Neural crest cell (in vitro differentiated cells): ENCODE measurements at regions not wholly inside any gene's neighbourhood (a gene's known extent, or its start where the extent isn't known, plus 50 kb on each side); places are given as distances from the start of the nearest gene placed in this dataset.

Source experiments
- DNase-seq: peaks from one replicate; pipeline ENCODE4 v3.0.0; 2021; ENCODE audit warnings: low read depth, mixed read lengths, low spot score
- H3K27ac Mint-ChIP-seq: one replicate; pipeline ENCODE4 v1.8.0; 2021; ENCODE audit warnings: mild to moderate bottlenecking, mixed read lengths; ENCODE audit not compliant: unreplicated experiment
- H3K27me3 Mint-ChIP-seq: 2 replicates; pipeline ENCODE4 v1.8.0; 2021; ENCODE audit warnings: low read depth, mild to moderate bottlenecking, mixed read lengths
- H3K36me3 Mint-ChIP-seq: 2 replicates; pipeline ENCODE4 v1.8.0; 2021; ENCODE audit warnings: low read depth, mild to moderate bottlenecking, mixed read lengths
- H3K4me1 Mint-ChIP-seq: 2 replicates; pipeline ENCODE4 v1.8.0; 2021; ENCODE audit warnings: mixed read lengths
- H3K4me3 Mint-ChIP-seq: one replicate; pipeline ENCODE4 v1.8.0; 2021; ENCODE audit warnings: mild to moderate bottlenecking, mixed read lengths
- H3K9me3 Mint-ChIP-seq: 2 replicates; pipeline ENCODE4 v1.8.0; 2021; ENCODE audit warnings: mixed read lengths
- CTCF ChIP-seq: fragments of 200-600 bp; sonication (generic); conservative IDR thresholded peaks from 2 replicates; pipeline ENCODE4 v1.5.0; 2021; ENCODE audit warnings: antibody characterized with exemption, mild to moderate bottlenecking

- Mint-ChIP-seq H3K4me1 (no peaks in the 10 kb centered on the region), H3K4me3 (no peak overlapping the region), H3K27ac (no peak overlapping the region), H3K9me3 (no peaks in the 10 kb centered on the region), H3K27me3 (no peaks in the 10 kb centered on the region), H3K36me3 (no peaks in the 10 kb centered on the region)
- no peak for DNase-seq
- TF ChIP-seq CTCF: no peak
These were observed 307.6 kb upstream of the NBEA start for GRCh38 chr13:34634448-34634847.

GRCh38 chr13:34637138-34637537, 304.9 kb upstream of the NBEA start:
- TF ChIP-seq CTCF: no peak
- no peaks in the 10 kb centered on the region for H3K4me1 Mint-ChIP-seq
- DNase-seq: no peak
- H3K36me3 Mint-ChIP-seq: no peaks in the 10 kb centered on the region
- no peaks in the 10 kb centered on the region for H3K27me3 Mint-ChIP-seq
- H3K4me3 Mint-ChIP-seq: no peak overlapping the region
- H3K9me3 Mint-ChIP-seq: no peaks in the 10 kb centered on the region
- no peak overlapping the region for H3K27ac Mint-ChIP-seq

GRCh38 chr13:34637636-34638035, 304.4 kb upstream of the NBEA start:
- H3K27ac Mint-ChIP-seq: no peak overlapping the region
- H3K27me3 Mint-ChIP-seq: no peaks in the 10 kb centered on the region
- DNase-seq: no peak
- H3K4me3 Mint-ChIP-seq: no peak overlapping the region
- H3K36me3 Mint-ChIP-seq: no peaks in the 10 kb centered on the region
- no peaks in the 10 kb centered on the region for H3K4me1 Mint-ChIP-seq
- TF ChIP-seq CTCF: no peak
- H3K9me3 Mint-ChIP-seq: no peaks in the 10 kb centered on the region

- no peak overlapping the region for H3K27ac Mint-ChIP-seq
- no peak for DNase-seq
- H3K4me3 Mint-ChIP-seq: no peak overlapping the region
- no peaks in the 10 kb centered on the region for H3K4me1 Mint-ChIP-seq
- H3K9me3 Mint-ChIP-seq: no peaks in the 10 kb centered on the region
- H3K27me3 Mint-ChIP-seq: no peaks in the 10 kb centered on the region
- no peak for TF ChIP-seq CTCF
- no peaks in the 10 kb centered on the region for H3K36me3 Mint-ChIP-seq
These were observed 303.2 kb upstream of the NBEA start for GRCh38 chr13:34638897-34639296.

GRCh38 chr13:34640179-34640992, 301.7 kb upstream of the NBEA start:
- TF ChIP-seq CTCF: no peak
- no peaks in the 10 kb centered on the region for H3K4me1 Mint-ChIP-seq
- no peak for DNase-seq
- H3K4me3 Mint-ChIP-seq: no peak overlapping the region
- H3K27ac Mint-ChIP-seq: no peak overlapping the region
- no peaks in the 10 kb centered on the region for H3K9me3 Mint-ChIP-seq
- H3K27me3 Mint-ChIP-seq: no peaks in the 10 kb centered on the region
- no peaks in the 10 kb centered on the region for H3K36me3 Mint-ChIP-seq
